CD4-positive, alpha-beta T cell treated with Interleukin-6 at 100 ng/mL for 8 hours (primary cell): ENCODE measurements at regions not wholly inside any gene's neighbourhood (a gene's known extent, or its start where the extent isn't known, plus 50 kb on each side); places are given as distances from the start of the nearest gene placed in this dataset.
"Not testable (repeated sequence)": the region's sequence is repeated elsewhere in the genome, so short reads cannot be mapped to it uniquely, and the experiment has no call there.

ENCODE experiments used
- DNase-seq: peaks from one replicate; pipeline ENCODE4 v3.0.0-alpha.2; 2020; ENCODE audit warnings: mixed read lengths, low spot score

DNA sequence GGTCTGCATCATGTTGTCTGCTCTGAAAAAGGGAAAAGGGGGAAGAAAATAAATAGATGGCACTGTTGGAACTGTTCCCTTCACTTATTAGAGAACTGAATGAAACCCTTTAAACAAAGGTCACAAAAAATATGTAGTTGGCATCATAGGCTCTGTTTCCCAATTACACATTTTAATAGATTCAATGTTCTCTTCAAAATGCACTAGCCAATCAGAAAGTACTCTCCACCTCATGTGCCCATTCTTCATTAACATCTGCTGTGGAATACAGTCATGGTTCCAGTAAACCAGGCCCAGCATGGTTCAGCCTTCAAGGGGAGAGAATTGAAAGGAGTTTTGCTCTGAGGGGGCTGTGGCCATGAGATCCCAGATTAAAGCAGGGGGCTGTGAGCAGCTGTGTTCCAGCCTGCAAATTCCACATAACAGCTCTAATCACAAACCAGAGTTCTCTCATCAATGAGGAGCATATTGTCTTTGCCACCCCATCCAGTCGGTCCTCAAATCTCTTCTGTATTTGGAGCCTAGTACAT is 165.9 kb upstream of the CREB1 start:
- no peak for DNase-seq

DNA sequence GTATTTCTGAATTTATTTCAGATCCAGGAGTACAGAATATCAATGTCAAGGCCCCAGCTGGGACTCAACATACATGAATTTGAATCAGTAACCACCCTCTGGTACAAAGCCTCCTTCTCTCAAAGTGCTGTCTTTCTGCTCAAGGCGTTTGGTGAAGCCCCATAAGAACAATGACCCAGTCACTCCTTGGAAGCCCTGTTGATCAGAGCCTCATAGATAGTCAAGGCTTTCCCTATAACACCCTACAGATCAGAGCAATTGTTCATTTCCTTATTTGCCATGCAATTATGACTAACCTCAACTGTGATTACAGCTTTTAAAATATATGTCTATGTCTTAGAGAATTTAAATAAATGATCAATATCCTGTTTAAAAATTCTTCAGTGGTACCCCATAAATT is 159.1 kb upstream of the CREB1 start:
- no peak for DNase-seq

DNA sequence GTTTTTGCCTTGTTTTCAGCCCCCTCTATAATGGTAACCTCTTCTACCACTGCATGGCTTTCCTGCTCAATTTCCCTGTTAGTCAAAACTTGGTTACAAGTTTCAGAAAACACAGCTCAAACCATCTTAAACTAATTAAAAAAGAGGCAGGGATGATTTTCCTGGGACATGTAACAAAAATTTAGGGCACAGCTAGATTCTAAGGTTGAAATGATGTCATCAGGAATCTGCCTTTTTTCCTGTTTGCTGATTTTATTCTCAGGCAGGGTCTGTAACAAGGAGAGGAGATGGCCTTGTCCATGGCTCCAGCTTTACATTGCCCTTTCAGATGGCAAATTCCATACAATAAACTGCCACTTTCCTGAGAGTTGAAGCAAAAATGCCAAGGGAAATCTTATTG is 157.9 kb upstream of the CREB1 start:
- DNase-seq = no peak

DNA sequence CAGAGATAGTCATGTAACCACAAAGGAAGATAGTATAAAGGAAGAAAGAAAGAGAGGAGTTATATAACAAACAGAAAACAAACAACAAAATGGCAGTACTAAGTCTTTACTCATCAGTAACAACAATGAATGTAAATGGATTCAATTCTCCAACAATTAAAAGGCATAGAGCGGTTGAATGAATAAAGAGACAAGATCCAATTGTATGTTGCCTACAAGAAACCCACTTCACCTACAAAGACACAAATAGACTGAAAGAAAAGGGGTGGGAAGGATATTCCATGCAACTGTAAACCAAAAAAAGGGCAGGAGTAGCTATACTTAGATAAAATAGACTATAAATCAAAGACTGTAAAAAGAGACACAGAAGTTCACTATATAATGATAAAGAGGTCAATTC is 157.3 kb upstream of the CREB1 start:
- no peak for DNase-seq

DNA sequence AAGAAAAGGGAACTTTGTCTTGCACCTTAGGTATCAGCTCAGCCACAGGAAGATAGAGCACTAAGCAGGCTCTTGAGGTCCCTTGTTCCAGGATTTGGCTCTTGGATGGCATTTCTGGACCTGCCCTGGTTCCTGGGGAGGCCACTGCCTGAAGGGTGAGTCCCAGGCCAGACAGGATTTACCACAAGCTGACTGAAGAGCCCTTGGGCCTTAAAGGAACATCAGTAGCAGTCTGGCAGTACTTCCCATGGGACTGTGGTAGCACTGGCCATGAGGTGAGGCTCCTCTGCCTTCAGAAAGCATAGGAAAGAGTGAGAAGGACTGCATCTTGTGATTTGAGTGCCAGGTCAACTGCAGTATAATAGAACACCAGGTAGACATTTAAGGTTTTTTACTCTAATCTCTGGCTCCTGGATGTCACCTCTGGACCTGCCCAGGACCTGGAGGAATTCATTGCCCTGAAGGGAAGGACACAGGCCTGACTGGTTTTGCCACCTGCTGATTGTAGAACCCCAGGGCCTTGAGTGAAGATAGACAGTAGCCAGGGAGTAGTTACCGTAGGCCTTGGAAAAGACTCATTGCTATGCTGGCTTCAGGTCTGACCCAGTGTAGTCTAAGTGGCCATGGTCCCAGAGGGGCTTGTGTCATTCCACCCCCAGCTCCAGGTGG is 154.4 kb upstream of the CREB1 start:
- DNase-seq = no peak

DNA sequence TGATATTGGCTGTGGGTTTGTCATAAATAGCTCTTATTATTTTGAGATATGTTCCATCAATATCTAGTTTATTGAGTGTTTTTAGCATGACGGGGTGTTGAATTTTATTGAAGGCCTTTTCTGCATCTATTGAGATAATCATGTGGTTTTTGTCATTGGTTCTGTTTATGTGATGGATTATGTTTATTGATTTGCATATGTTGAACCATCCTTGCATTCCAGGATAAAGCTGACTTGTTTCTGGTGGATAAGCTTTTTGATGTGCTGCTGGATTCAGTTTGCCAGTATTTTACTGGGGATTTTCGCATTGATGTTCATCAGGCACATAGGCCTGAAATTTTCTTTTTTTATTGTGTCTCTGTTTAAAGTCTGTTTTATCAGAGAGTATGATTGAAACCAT is 151.1 kb upstream of the CREB1 start:
- DNase-seq = not testable (repeated sequence)

DNA sequence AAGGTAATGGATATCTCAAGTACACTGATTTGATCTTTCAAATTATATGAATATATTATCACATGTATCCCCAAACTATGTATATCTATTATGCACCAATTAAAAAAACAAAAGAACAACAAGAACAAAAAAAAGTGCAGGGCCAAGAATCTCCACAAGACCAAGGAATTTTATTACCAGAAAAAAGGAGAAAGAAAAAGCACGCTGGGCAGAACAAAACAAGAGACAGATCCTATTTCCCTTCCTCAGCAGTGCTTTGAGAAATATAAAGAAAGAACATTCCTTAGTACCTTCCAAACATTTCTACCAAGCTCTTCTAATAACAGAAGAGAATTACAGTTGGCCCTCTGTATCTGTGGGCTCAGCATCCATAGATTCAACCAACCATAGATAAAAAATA is 144.7 kb upstream of the CREB1 start:
- no peak for DNase-seq

DNA sequence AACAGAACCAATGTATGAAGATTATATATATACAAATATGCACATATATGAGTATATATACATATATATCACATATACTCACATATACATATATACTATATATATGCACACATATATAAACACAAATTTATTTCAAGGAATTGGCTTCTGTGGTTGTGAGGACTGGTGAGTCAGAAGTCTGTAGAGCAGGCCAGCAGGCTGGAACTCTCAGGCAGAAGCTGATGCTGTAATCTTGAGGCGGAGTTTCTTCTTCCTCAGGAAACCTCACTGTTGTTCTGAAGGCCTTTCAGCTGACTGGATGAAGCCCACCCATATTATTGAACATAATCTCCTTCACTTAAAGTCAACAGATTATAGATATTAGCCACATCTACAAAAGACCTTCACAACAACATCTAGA is 143.9 kb upstream of the CREB1 start:
- DNase-seq = no peak

DNA sequence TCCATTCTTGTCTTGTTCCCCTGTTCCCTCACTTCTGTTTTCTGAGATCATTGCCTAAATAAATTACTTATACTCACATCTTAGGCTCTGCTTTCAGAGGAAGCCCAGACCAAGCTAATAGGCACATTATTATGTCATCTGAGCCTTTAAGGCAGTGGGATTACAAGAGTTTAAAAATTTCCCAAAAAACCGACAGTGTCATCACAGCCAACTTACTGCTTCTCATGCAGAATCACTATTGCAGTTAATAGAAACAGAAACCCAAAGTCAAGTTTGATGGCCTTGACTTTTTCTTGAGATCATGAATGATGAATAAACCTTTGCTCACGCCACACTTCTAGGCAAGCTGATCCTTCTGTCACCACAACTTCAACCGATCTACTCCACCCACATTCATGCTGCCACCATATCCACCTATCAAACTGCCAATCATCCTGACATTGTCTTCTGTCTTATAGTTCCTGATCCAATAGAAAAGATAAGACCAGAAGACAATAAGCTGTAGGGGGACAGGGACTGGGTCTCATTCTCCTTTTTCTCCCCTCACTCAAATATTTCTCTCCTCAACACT is 142.7 kb upstream of the CREB1 start:
- DNase-seq = no peak

DNA sequence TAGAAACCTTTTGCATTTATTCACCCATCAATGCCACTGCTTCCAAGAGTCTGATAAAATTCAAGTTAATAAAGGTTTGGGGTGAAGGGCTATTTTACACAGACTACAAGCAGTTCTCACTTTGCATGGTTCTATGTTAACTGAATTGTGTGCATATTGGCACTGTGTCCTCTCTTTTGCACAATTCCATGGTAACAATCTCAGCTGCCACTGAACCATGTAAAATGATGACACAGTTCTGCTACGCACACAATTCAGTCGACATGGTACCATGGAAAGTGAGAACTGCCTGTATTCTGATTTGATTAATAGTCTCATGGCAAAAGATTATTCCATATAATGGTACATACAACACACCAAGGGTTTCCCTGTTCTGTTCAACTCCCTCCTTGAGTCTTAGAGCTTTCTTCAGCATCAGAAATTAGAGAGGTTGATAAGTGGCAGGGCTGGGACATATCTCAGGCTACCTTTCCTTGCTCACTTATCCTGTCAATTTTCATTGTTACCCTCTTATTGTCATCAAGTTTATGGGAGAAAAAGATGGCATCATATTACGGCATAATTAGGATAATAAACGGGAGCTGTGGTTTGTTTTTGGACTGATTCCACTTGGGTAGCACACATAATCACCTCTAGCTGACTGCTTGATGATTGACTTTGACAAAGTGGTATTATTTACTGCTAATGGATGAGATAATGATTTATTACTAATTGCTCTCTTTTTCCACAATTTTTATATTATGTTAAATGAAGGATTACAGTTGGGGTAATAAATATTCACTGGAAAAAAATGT is 139.3 kb upstream of the CREB1 start:
- DNase-seq = no peak

DNA sequence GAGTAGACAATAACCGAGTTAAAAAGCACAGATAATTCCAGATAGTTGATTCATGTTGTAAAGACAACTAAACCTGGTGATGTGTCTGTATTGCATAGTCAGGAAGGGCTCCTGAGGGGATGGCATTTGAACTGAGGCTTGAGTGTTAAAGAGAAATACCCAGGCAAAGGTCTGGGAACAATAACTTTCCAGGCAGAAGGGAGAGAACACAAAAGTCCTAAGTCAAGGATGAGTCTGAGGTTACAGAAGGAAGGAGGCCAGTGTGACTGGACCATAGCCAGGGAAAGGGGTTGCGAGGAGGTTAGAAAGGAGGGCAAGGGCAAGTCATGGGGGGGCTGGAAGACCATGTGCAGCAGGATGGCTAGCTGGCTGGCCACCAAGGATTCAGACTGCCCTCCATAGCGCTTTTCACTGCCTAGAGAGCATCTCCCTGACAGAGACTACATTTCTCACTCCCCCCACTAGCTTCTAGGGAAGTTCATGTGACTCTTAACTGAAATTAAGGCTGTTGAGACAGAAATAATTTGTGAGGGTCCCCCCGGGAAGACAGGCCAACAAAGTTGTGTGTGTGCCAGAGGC is 135.5 kb upstream of the CREB1 start:
- DNase-seq = no peak

DNA sequence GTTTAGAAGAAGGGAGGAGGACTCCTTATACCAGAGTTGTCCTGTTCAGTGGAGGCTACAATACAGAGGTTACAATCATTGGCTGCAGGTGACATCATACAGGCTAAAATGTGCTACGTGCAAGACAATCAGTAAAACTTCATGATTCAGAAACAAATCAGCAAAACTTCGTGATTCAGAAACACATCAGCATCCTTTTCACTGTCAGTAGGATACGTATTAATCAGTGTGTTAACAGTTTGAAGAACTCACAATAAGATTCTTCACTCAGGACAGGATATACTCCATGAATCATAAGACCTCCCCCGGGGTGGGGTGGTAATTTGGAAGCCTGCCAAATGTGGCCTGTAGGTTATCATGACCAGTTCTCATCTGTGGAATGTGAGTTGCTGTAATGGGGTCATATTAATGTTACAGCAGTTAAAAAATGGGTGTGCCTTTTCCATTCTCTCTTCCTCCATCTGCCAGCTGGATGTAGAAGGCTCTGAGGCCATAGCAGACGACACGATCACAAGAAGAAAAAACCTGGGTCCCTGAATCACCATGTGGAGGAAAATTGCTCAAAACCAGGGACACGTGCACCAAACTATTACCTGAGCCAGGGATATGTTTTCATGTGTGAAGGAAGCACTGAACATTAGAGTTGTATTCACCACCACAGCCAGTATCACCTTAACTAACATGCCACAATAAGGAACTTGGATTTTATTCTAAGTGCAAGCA is 134.8 kb upstream of the CREB1 start:
- no peak for DNase-seq

DNA sequence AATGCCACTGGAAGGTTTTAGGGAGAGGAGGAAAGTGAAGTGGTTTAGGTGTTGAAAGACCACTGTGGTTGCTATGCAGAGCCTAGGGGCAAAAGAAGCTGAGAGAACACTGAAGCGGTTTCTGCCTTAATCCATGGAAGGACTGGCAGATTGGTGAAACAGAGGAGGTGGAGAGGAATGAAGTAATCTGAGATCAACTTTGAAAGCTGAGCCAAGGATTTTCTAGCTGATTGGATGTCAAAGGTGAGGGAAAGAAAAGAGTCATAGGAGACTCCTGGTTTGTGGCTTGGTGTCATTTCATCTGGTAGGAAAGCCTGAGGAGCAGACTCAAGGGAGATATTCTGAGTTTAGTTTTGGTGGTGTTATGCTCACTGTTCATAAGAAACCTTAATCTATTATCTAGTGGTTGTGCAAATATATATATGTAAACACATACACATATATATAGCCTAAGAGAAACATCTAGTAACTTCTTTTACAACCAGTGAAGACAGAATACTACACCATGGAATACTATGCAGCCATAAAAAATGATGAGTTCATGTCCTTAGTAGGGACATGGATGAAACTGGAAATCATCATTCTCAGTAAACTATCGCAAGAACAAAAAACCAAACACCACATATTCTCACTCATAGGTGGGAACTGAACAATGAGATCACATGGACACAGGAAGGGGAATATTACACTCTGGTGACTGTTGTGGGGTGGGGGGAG is 134.1 kb upstream of the CREB1 start:
- no peak for DNase-seq

DNA sequence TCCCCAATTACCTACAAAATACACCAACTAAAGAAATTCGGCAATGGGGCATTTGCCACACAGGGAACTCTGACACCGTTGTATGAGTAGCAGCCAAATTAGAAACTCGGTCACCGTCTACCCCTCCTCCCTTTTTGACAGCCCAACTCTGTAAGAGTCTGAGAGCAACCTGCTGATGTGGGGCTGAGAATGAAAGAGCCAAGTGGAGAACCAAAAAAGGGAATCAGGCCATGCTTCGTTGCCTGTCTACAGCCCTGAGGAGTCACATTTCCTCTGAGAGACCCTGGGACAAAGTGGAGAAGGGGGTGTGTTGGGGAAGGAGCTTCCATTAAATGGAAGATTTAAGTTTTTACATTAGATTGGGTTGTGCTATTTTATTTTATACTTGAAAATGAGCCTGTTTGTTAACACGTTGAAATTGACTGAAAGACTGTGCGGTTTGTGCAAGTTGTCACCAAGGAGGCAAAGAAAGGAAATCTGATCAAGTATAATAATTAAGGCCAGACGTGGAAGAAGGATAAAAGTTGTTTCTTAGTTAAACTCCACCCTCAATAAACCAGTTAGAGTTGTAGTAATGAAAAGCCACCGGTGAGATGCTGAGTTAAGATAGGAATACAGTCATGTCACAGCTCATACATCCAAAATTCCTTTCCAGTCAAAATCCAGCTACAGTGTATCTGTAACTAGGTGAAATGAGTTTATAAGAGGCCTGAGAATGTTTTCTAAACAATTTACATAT is 131.7 kb upstream of the CREB1 start:
- DNase-seq = no peak

DNA sequence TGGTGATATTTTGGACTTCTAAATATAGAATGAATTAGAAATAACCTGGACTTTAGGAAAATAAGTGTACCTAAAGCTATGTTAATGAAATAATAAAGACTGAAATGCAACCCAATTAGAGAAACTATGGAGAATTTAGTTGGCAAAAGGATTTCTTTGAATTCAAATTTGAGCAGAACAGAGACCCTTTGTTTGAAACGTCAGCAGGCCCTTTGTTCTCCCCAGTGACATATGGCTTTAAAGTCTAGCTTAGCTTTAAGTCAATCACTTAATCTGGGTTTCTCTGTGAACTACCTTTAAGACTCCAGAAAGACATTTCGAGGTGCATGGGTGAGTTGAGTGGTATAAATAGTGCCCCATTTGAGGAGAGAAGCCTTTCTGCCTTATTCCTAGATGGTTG is 130.5 kb upstream of the CREB1 start:
- DNase-seq = no peak

DNA sequence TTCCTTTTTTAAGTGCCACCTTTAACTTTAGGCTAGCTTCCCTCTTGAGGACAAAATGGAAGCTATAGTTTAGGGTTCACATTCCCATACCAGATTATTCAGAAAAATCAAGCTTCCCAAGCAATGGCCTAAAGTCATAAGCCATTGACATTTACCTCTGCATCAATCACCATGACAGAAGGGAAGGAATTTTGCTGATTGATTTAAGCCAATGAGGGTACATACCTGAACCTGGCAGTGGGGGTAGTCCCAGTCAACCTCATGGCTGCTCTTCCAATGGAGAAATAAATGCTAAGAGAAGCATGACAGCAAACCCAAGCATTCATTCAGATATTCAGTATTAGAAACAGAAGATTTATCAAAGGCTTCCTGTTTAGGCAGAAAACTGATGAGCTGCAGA is 128.4 kb upstream of the CREB1 start:
- no peak for DNase-seq

DNA sequence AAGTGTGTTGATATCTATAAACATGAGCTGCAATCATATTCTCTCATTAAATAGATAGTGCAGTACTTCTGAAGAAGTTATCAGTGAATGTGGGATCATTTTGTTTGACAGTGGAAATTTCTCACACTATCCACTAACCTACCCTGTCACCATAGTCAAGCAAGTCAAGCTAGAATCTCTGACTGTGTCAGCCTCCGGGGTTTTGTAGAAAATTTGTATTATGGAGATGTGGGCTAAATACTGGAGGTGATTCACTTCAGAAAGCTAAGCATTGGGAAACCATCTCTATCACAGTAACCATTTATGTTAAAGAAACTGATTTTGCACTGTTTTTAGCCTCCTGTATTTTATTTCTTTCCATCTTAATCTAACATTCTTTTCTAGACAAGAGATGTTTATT is 126.6 kb upstream of the CREB1 start:
- no peak for DNase-seq

DNA sequence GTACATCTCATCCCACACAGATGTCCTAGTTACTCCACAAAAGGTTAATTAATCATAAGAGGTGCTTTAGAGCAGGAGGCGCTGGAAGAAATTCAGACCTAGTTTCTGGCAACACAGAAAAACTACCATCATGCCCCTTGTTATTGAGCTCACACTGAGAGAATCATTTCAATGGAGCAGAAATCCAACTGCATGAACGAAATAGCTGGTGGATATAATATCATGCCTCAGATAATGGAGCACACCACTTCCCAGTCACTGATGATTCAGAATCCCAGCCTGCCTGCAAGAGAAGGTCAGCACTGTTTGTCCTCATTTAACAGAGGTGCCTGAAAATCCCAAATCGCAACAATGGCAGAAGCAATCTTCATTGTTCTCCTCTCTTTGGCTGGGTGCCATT is 125.8 kb upstream of the CREB1 start:
- DNase-seq = no peak

DNA sequence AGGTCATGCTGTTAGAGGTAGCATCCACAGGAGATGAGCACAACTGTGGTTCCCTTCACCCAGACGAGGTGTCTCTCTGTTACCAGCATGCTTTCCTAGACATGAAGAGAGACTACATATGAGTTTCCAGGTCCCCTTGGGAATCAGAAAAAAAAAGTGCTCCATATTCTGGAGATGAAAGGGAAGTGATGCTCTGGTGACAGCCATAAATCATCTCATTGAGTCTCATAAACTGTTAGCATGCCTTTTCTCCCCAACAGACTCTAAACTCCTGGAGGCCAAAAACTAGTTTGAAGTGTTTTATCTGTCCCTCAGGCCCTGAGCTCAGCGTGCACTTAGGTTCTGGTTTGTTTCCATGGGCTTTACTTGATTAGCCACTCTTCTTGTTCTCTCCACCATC is 124.6 kb upstream of the CREB1 start:
- DNase-seq = no peak

DNA sequence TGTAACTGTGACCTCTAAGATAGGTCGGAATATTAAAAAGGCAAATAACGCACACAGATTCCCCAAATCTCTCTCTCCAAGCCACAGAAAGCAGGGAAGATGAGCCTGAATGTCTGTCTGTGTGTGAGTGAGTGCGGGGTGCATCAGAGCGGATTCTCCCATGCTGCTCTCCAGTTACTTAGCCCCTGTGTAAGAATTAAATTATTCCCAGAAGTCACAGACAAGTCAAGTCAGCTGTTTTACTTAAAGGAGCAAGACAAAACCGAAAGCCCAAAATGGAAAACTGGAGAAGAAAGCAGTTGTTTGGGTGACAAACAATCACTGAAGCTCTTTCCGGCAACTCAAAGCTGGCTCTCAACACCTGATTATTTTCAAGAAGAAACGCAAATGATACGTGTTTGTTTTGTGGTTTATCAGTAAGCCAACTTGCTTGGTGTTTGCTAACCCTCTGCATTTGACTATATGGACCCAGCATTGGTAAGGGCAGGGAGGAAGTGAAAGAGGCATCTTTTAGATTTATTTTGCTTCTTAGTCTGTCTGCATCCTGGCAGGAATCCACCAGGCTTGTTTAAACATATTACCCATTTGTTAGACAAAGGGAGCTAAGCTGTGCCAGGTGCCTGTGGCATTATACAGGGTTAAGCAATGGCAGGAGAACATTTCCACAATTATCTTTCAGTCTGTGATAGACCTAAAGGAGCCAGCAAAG is 121.5 kb upstream of the CREB1 start:
- DNase-seq = no peak
